Skeletal muscle tissue (tissue), 3 donors: ENCODE measurements at regions not wholly inside any gene's neighbourhood (a gene's known extent, or its start where the extent isn't known, plus 50 kb on each side); places are given as distances from the start of the nearest gene placed in this dataset.

Source experiments
- H3K27ac ChIP-seq: one replicate; pipeline ENCODE4 v1.7.0; 2013; ENCODE audit warnings: mild to moderate bottlenecking, low read depth, low read length, inconsistent platforms
- H3K27me3 ChIP-seq, 3 donors: one replicate each; pipeline ENCODE4 v1.7.0; 2013; ENCODE audit warnings: low read length in 3 of 3; ENCODE audit not compliant: control insufficient read depth in 3 of 3, insufficient read depth in 3 of 3
- H3K36me3 ChIP-seq, 3 donors: one replicate each; pipeline ENCODE4 v1.7.0; 2013; ENCODE audit warnings: low read length in 3 of 3; ENCODE audit not compliant: control insufficient read depth in 3 of 3, insufficient read depth in 3 of 3
- H3K4me1 ChIP-seq, 3 donors: one replicate each; pipeline ENCODE4 v1.7.0; 2013; ENCODE audit warnings: low read length in 3 of 3, mild to moderate bottlenecking in 3 of 3; ENCODE audit not compliant: control insufficient read depth in 3 of 3, insufficient read depth in 3 of 3
- H3K4me3 ChIP-seq, 3 donors: one replicate each; pipeline ENCODE4 v1.7.0; 2013; ENCODE audit warnings: low read length in 3 of 3
- H3K9ac ChIP-seq, 3 donors: one replicate each; pipeline ENCODE4 v1.7.0; 2013; ENCODE audit warnings: low read length in 3 of 3, mild to moderate bottlenecking in 3 of 3, moderate library complexity in 2 of 3, low read depth in 1 of 3
- H3K9me3 ChIP-seq, 3 donors: one replicate each; pipeline ENCODE4 v1.7.0; 2013; ENCODE audit warnings: low read length in 3 of 3; ENCODE audit not compliant: control insufficient read depth in 3 of 3
- donor health status: Osteomylitis.

- Histone ChIP-seq H3K36me3 (no peaks in the 10 kb centered on the region), H3K4me3 (no peak overlapping the region), H3K9ac (no peak overlapping the region), H3K27ac (no peak overlapping the region), H3K27me3 (no peaks in the 10 kb centered on the region), H3K9me3 (no peaks in the 10 kb centered on the region), H3K4me1 (peaks cover 0 to 3% (median 0%) of the 10 kb centered on the region in 3 donors)
Measured at GRCh38 chr2:224183086-224183485, 144.0 kb upstream of the SERPINE2 start.

- Histone ChIP-seq H3K9ac (no peak overlapping the region), H3K4me3 (no peak overlapping the region), H3K27ac (no peak overlapping the region), H3K9me3 (no peaks in the 10 kb centered on the region), H3K27me3 (no peaks in the 10 kb centered on the region), H3K36me3 (no peaks in the 10 kb centered on the region), H3K4me1 (peaks cover 0 to 3% (median 0%) of the 10 kb centered on the region in 3 donors)
Measured at GRCh38 chr2:224182498-224182897, 143.4 kb upstream of the SERPINE2 start.

- H3K9me3 ChIP-seq = no peaks in the 10 kb centered on the region
- H3K4me3 ChIP-seq = no peak overlapping the region
- no peaks in the 10 kb centered on the region for H3K36me3 ChIP-seq
- H3K27me3 ChIP-seq = no peaks in the 10 kb centered on the region
- H3K9ac ChIP-seq = no peak overlapping the region
- no peak overlapping the region for H3K27ac ChIP-seq
- peaks cover 0 to 3% (median 0%) of the 10 kb centered on the region in 3 donors for H3K4me1 ChIP-seq
Measured at GRCh38 chr2:224181534-224182155, 142.6 kb upstream of the SERPINE2 start.

DNA sequence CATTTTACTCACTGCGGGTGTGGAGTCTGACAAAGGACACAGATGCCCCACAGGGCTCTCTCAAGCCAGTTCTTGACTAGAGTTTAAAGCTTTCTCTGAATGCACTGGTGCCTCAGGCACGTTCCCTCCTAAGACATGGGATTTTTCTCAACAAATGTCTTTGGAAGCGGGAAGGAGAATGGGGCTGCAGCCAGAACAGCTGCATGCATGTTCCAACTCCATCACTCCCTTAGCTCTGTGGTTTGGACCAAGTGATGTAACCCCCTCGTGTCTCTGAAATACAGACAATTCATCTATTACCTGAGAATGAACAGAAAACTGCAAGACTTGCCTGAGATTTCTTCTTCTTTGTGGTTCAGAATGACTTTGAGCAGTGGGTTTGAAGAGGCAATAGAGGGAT is 141.7 kb upstream of the SERPINE2 start:
- Histone ChIP-seq H3K27ac (no peak overlapping the region), H3K36me3 (no peaks in the 10 kb centered on the region), H3K9ac (no peak overlapping the region), H3K27me3 (no peaks in the 10 kb centered on the region), H3K4me3 (no peak overlapping the region), H3K9me3 (no peaks in the 10 kb centered on the region), H3K4me1 (peaks cover 0 to 3% (median 0%) of the 10 kb centered on the region in 3 donors)

- Histone ChIP-seq H3K36me3 (no peaks in the 10 kb centered on the region), H3K9me3 (no peaks in the 10 kb centered on the region), H3K4me3 (no peak overlapping the region), H3K27ac (no peak overlapping the region), H3K9ac (no peak overlapping the region), H3K27me3 (no peaks in the 10 kb centered on the region), H3K4me1 (peaks cover 0 to 3% (median 0%) of the 10 kb centered on the region in 3 donors)
Measured at GRCh38 chr2:224178056-224178455, 139.0 kb upstream of the SERPINE2 start.

DNA sequence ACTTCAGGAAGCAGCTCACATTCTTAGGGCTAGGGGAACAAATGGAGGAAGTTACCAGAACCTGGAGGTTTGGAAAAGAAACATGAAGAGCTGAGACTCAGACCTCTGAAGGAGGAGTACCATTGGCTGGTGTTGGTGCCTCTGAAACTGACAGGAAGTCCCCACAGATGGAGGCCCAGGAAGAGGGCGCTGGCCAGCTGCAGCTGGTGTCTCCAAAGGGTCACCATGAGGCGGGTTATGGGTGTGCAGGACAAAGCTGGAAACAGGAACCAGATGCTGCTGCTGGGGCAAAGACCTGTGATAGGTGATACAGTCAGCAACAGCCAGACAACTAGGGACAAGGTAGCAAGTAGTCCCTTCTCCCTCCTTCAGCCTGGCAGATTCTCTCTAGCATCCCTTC is 136.5 kb upstream of the SERPINE2 start:
- Histone ChIP-seq H3K4me1 (peaks cover 0 to 1% (median 0%) of the 10 kb centered on the region in 3 donors), H3K27ac (no peak overlapping the region), H3K27me3 (no peaks in the 10 kb centered on the region), H3K36me3 (no peaks in the 10 kb centered on the region), H3K9ac (no peak overlapping the region), H3K9me3 (no peaks in the 10 kb centered on the region), H3K4me3 (no peak overlapping the region)

DNA sequence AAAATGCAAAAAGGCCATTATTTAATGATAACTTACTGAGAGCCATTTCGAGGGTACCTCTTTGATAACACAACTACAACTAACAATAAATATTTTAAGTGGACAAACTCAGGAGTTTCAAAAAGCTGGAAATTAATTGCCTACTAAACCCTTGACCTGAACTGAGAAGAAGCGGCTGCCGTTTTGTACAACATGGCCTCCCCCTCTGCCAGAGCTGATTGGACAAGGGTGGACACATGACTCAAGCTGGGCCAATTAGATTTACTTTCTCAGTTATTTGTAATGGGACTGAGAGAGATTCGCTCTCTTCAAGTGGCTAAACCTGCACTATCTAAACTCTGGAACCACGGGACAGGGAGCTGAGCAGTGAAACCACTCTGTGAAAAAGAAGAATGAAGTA is 135.9 kb upstream of the SERPINE2 start:
- no peak overlapping the region for H3K4me3 ChIP-seq
- no peak overlapping the region for H3K27ac ChIP-seq

GRCh38 chr2:224174521-224174920 is 135.4 kb upstream of the SERPINE2 start:
- no peak overlapping the region for H3K9ac ChIP-seq
- no peaks in the 10 kb centered on the region for H3K9me3 ChIP-seq
- H3K27me3 ChIP-seq = no peaks in the 10 kb centered on the region
- no peaks in the 10 kb centered on the region for H3K4me1 ChIP-seq
- H3K27ac ChIP-seq = no peak overlapping the region
- no peaks in the 10 kb centered on the region for H3K36me3 ChIP-seq
- H3K4me3 ChIP-seq = no peak overlapping the region

More for the DNA sequence above, 135.9 kb upstream of the SERPINE2 start:
- H3K36me3 ChIP-seq = no peaks in the 10 kb centered on the region
- no peaks in the 10 kb centered on the region for H3K4me1 ChIP-seq
- H3K27me3 ChIP-seq = no peaks in the 10 kb centered on the region
- H3K9ac ChIP-seq = no peak overlapping the region
- no peaks in the 10 kb centered on the region for H3K9me3 ChIP-seq

GRCh38 chr2:224173933-224174332 is 134.8 kb upstream of the SERPINE2 start:
- H3K36me3 ChIP-seq = no peaks in the 10 kb centered on the region
- H3K27ac ChIP-seq = no peak overlapping the region
- no peak overlapping the region for H3K4me3 ChIP-seq
- H3K4me1 ChIP-seq = no peaks in the 10 kb centered on the region
- H3K27me3 ChIP-seq = no peaks in the 10 kb centered on the region
- H3K9ac ChIP-seq = no peak overlapping the region
- no peaks in the 10 kb centered on the region for H3K9me3 ChIP-seq

- Histone ChIP-seq H3K27me3 (no peaks in the 10 kb centered on the region), H3K4me3 (no peak overlapping the region), H3K9me3 (no peaks in the 10 kb centered on the region), H3K9ac (no peak overlapping the region), H3K4me1 (no peaks in the 10 kb centered on the region), H3K36me3 (no peaks in the 10 kb centered on the region), H3K27ac (no peak overlapping the region)
Measured at GRCh38 chr2:224173210-224173609, 134.1 kb upstream of the SERPINE2 start.
